ENCODE measurements at regions not wholly inside any gene's neighbourhood (a gene's known extent, or its start where the extent isn't known, plus 50 kb on each side); places are given as distances from the start of the nearest gene placed in this dataset.

GRCh38 chr1:213366141-213366831 is 315.2 kb downstream of the RPS6KC1 start:
- no peak for TF ChIP-seq CTCF (IDR thresholded peaks at IDR 0.05)
- no peak for TF ChIP-seq EZH2 (IDR thresholded peaks at IDR 0.05; ENCODE audit: borderline replicate concordance, insufficient read depth, low read depth, low read length, poor library complexity, severe bottlenecking)

Data from B cell (primary cell).